Nephron (organoid): ENCODE measurements at regions not wholly inside any gene's neighbourhood (a gene's known extent, or its start where the extent isn't known, plus 50 kb on each side); places are given as distances from the start of the nearest gene placed in this dataset.
A peak's percentile ranks its signal among the peaks of the same experiment; 100 is the strongest.

ENCODE experiments used
- H3K27ac Mint-ChIP-seq, 3 experiments: 2 replicates each; pipeline ENCODE4 v1.8.0; 2020; ENCODE audit warnings: mixed read lengths in 3 of 3, mild to moderate bottlenecking in 2 of 3, moderate library complexity in 1 of 3
- H3K27me3 Mint-ChIP-seq: 2 replicates; pipeline ENCODE4 v1.8.0; 2021; ENCODE audit warnings: low read depth, mild to moderate bottlenecking, moderate library complexity, mixed read lengths
- H3K36me3 Mint-ChIP-seq: 2 replicates; pipeline ENCODE4 v1.8.0; 2020; ENCODE audit warnings: low read depth, mixed read lengths
- H3K4me1 Mint-ChIP-seq: 2 replicates; pipeline ENCODE4 v1.8.0; 2020; ENCODE audit warnings: mixed read lengths
- H3K4me3 Mint-ChIP-seq, 3 experiments: 2 replicates each; pipeline ENCODE4 v1.8.0; 2020; ENCODE audit warnings: mild to moderate bottlenecking in 3 of 3, mixed read lengths in 3 of 3, moderate library complexity in 2 of 3
- H3K9me3 Mint-ChIP-seq: 2 replicates; pipeline ENCODE4 v1.8.0; 2020; ENCODE audit warnings: mixed read lengths
- TF ChIP-seq, protein P1 (sequence below), 3 experiments: fragments of 200-600 bp; sonication (generic); IDR thresholded peaks; one replicate each; pipeline ENCODE4 v1.5.0; 2021; ENCODE audit warnings: antibody characterized with exemption in 3 of 3; ENCODE audit not compliant: unreplicated experiment in 3 of 3

DNA sequence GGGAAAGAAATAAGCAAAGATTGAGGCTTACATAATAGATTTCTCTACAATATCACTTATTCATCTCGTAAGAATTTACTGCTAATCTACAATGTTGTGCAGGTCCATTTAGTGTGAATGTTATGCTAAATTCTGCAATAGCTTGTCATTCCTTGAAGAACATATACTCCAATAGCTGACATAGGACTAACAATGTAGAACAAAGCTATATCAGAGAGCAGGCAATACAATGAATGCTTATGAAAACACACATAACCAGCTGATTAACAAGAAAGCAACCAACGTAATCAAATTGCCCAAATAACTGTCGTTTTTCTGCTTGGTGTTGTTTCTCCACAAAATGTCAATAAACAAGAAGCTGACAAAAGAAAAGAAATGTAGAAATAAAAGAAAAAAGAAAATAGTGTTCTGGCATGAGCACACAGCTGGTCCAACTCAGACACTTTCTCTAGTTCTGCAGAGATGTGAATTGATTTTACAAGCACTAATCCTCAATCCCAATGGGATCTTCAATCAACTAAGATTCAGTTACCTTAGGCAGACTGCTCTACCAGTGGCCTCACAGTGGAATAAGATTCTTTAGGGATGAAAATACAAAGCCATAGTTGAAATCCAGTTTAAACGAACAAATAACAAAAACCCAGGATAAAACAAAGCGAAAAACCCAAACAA lies 1024.7 kb upstream of the PIK3C3 start:
- no peaks in the 10 kb centered on the region for H3K36me3 Mint-ChIP-seq
- no peaks in the 10 kb centered on the region for H3K27me3 Mint-ChIP-seq
- TF ChIP-seq, protein P1, sequence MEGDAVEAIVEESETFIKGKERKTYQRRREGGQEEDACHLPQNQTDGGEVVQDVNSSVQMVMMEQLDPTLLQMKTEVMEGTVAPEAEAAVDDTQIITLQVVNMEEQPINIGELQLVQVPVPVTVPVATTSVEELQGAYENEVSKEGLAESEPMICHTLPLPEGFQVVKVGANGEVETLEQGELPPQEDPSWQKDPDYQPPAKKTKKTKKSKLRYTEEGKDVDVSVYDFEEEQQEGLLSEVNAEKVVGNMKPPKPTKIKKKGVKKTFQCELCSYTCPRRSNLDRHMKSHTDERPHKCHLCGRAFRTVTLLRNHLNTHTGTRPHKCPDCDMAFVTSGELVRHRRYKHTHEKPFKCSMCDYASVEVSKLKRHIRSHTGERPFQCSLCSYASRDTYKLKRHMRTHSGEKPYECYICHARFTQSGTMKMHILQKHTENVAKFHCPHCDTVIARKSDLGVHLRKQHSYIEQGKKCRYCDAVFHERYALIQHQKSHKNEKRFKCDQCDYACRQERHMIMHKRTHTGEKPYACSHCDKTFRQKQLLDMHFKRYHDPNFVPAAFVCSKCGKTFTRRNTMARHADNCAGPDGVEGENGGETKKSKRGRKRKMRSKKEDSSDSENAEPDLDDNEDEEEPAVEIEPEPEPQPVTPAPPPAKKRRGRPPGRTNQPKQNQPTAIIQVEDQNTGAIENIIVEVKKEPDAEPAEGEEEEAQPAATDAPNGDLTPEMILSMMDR (IDR thresholded peaks at IDR 0.05; ENCODE audit: unreplicated experiment in 3 of 3) = no peak
- no peaks in the 10 kb centered on the region for H3K9me3 Mint-ChIP-seq
- H3K4me1 Mint-ChIP-seq = peaks cover 5% of the 10 kb centered on the region
- H3K4me3 Mint-ChIP-seq = no peak overlapping the region
- H3K27ac Mint-ChIP-seq = peak overlapping the region in 1 of 3 experiments; percentile 15

DNA sequence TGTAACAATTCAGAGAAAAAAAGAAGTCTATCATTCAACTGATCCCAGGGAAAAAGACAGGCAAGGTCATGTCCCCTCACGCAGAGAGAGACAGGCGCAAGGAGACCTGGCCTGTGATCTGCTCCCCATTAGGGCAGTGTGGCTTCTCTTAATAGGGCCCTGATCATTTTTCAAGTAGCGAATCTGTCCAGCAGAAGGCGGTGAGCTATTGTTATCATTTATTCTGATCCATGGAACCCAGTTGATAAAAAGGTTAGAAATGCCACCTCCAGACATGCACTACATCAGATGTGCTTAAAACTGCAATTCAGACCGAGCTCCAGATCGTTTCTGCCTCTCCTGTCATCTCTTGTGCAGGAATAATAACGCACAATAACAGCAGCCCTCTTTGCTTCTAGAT lies 1025.6 kb upstream of the PIK3C3 start:
- Mint-ChIP-seq H3K27me3 (no peaks in the 10 kb centered on the region), H3K4me3 (no peak overlapping the region), H3K9me3 (no peaks in the 10 kb centered on the region), H3K4me1 (peaks cover 5% of the 10 kb centered on the region), H3K36me3 (no peaks in the 10 kb centered on the region), H3K27ac (no peak overlapping the region)
- TF ChIP-seq, protein P1 (IDR thresholded peaks at IDR 0.05; ENCODE audit: unreplicated experiment in 3 of 3) = no peak

DNA sequence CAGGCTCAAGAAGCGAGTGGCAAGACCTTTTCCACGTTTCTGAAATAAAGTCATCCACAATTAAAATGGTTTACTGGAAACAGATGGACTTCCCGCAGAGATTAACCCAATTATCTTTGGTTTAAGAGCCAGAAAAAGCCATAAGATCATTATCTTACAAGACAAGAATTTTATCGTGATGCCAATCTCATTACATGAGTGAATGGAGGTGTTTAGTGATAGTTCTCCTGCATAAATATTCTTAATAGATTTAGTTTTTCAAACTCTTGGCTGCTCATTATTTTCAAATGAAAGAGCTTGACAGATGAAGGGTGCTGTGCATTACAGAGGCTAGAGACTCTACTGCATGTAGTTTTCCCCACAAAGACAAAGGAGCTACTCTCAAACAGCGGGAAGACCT lies 1028.4 kb upstream of the PIK3C3 start:
- no peak overlapping the region for H3K4me3 Mint-ChIP-seq
- no peaks in the 10 kb centered on the region for H3K9me3 Mint-ChIP-seq
- H3K27ac Mint-ChIP-seq = no peak overlapping the region
- TF ChIP-seq, protein P1 (IDR thresholded peaks at IDR 0.05; ENCODE audit: unreplicated experiment in 3 of 3) = no peak
- peaks cover 5% of the 10 kb centered on the region for H3K4me1 Mint-ChIP-seq
- no peaks in the 10 kb centered on the region for H3K27me3 Mint-ChIP-seq
- no peaks in the 10 kb centered on the region for H3K36me3 Mint-ChIP-seq

DNA sequence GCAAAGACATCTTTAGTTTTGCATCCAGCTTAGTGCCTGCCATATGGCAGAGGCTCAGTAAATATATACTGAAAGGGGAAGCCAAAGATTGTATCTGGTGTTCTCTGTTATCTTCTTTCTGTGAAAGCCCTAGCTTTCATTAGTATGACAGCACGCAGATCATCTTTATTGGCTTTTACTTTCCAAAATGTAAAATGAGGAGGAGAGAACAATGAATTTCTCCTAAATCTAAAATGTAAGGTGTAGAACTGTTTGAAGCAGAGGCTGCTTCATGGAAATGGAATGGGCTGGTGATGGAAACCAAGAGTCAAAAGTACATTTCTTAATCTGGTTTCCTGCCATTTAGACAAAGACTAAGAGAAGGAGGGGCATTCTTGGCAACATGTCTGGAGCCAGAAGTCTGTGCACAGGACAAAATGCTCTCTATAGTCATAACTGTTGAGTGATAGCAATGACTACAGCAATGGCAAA lies 1029.9 kb upstream of the PIK3C3 start:
- Mint-ChIP-seq H3K9me3 (no peaks in the 10 kb centered on the region), H3K27ac (no peak overlapping the region), H3K4me3 (no peak overlapping the region), H3K27me3 (no peaks in the 10 kb centered on the region), H3K36me3 (no peaks in the 10 kb centered on the region), H3K4me1 (no peaks in the 10 kb centered on the region)
- TF ChIP-seq, protein P1 (IDR thresholded peaks at IDR 0.05; ENCODE audit: unreplicated experiment in 3 of 3) = no peak

DNA sequence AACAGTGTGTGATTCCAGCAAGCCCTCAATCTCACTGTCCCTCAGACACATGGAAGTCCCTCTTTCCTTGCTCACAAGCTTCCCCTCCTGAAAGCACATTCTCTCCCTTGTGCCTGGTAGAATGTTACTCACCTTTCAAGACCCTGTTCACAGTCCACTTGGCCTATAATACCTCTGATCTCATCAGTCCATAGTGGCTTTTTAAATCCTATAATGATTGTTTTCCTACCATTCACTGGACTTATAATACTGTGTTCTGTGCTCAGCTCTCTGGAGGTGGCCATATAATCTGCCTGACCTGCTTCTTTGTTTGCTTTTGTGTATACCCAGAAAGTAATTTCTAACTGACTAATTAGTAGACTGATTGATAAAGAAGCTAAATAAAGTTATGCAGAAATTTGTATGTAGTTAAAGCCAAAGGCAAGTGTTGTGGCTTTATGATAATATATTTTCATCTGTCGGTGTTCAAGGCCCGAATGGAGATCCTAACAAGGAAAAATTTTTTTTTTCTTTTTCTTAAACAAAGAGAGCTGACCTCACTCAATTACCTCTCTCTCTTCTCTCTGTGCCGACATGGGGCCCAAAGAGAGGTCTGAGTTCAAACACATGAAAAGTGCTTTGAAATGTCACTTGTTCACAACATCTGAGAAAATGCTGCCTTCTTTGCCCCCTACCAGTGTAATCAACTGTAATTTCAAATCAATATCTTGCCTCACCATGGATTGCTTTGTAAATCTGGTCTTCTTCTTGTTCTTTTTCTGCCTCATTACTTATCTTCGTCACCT lies 1033.0 kb upstream of the PIK3C3 start:
- H3K36me3 Mint-ChIP-seq = no peaks in the 10 kb centered on the region
- no peaks in the 10 kb centered on the region for H3K27me3 Mint-ChIP-seq
- H3K4me3 Mint-ChIP-seq = no peak overlapping the region
- no peaks in the 10 kb centered on the region for H3K9me3 Mint-ChIP-seq
- TF ChIP-seq, protein P1 (IDR thresholded peaks at IDR 0.05; ENCODE audit: unreplicated experiment in 3 of 3) = no peak
- no peaks in the 10 kb centered on the region for H3K4me1 Mint-ChIP-seq
- peak overlapping the region in 1 of 3 experiments; percentile 34 for H3K27ac Mint-ChIP-seq
